Naive thymus-derived CD4-positive, alpha-beta T cell (primary cell): ENCODE measurements at regions not wholly inside any gene's neighbourhood (a gene's known extent, or its start where the extent isn't known, plus 50 kb on each side); places are given as distances from the start of the nearest gene placed in this dataset.

Source experiments
- ATAC-seq: fragments of 150-1000 bp; cut with Tn5 transposase; 2 replicates; pipeline ENCODE4 v1.10.0; 2021; ENCODE audit warnings: mild to moderate bottlenecking, moderate library complexity
- CTCF ChIA-PET: fragments of 350-600 bp; sonication (Branson Sonifier 250); formaldehyde crosslinking; loops from one replicate; lab custom pipeline; 2021; ENCODE audit warnings: antibody characterized with exemption; lab: Charles Lee
- POLR2A ChIA-PET: fragments of 350-600 bp; sonication (Branson Sonifier 250); formaldehyde crosslinking; loops from one replicate; lab custom pipeline; 2021; ENCODE audit warnings: antibody characterized with exemption, inconsistent platforms; lab: Charles Lee
- DNase-seq, 9 donors: peaks; one replicate each; pipeline versions ENCODE4 v3.0.0 to v3.0.0-alpha.2; 2020 to 2022; ENCODE audit warnings: mixed read lengths in 1 of 9
- H3K27ac ChIP-seq: one replicate; pipeline ENCODE4 v1.7.0; 2013; ENCODE audit warnings: mild to moderate bottlenecking, low read depth, low read length, moderate library complexity
- H3K27me3 ChIP-seq, 2 donors: one replicate each; pipeline ENCODE4 v1.7.0; 2013; ENCODE audit warnings: low read length in 2 of 2, mild to moderate bottlenecking in 2 of 2, moderate library complexity in 2 of 2; ENCODE audit not compliant: control insufficient read depth in 2 of 2, insufficient read depth in 2 of 2
- H3K36me3 ChIP-seq, 3 experiments: 1 replicate in 2 of 3; 2 replicates in 1 of 3; pipeline ENCODE4 v1.7.0; 2013; ENCODE audit warnings: low read length in 3 of 3, mild to moderate bottlenecking in 3 of 3, moderate library complexity in 1 of 3; ENCODE audit not compliant: insufficient read depth in 3 of 3, control insufficient read depth in 2 of 3
- H3K4me1 ChIP-seq, 2 donors: one replicate each; pipeline ENCODE4 v1.7.0; 2013; ENCODE audit warnings: low read length in 2 of 2, mild to moderate bottlenecking in 2 of 2, moderate library complexity in 1 of 2; ENCODE audit not compliant: control insufficient read depth in 2 of 2, insufficient read depth in 2 of 2
- H3K4me3 ChIP-seq: 2 replicates; pipeline ENCODE4 v1.7.0; 2013; ENCODE audit warnings: mild to moderate bottlenecking, low read length
- H3K9me3 ChIP-seq, 3 experiments: 1 replicate in 2 of 3; 2 replicates in 1 of 3; pipeline ENCODE4 v1.7.0; 2013; ENCODE audit warnings: low read length in 3 of 3; ENCODE audit not compliant: control insufficient read depth in 2 of 3
- H3K27ac Mint-ChIP-seq, 9 donors: one replicate each; pipeline ENCODE4 v1.8.0; 2020 to 2022; ENCODE audit warnings: mixed read lengths in 9 of 9, mild to moderate bottlenecking in 8 of 9, moderate library complexity in 5 of 9, inconsistent platforms in 2 of 9
- H3K27me3 Mint-ChIP-seq, 5 donors: one replicate each; pipeline ENCODE4 v1.8.0; 2021 to 2022; ENCODE audit warnings: mixed read lengths in 5 of 5, mild to moderate bottlenecking in 1 of 5
- H3K36me3 Mint-ChIP-seq, 5 donors: one replicate each; pipeline ENCODE4 v1.8.0; 2020 to 2022; ENCODE audit warnings: mixed read lengths in 5 of 5, mild to moderate bottlenecking in 3 of 5, inconsistent platforms in 1 of 5
- H3K4me1 Mint-ChIP-seq, 7 donors: one replicate each; pipeline ENCODE4 v1.8.0; 2020 to 2022; ENCODE audit warnings: mixed read lengths in 7 of 7, mild to moderate bottlenecking in 3 of 7, inconsistent platforms in 1 of 7
- H3K4me3 Mint-ChIP-seq, 10 donors: one replicate each; pipeline ENCODE4 v1.8.0; 2020 to 2022; ENCODE audit warnings: mild to moderate bottlenecking in 10 of 10, mixed read lengths in 10 of 10, moderate library complexity in 6 of 10, inconsistent platforms in 2 of 10
- H3K9me3 Mint-ChIP-seq, 11 donors: one replicate each; pipeline ENCODE4 v1.8.0; 2020 to 2022; ENCODE audit warnings: mixed read lengths in 11 of 11, mild to moderate bottlenecking in 4 of 11, inconsistent platforms in 1 of 11, moderate library complexity in 1 of 11
- intact Hi-C, 2 donors: fragments of 100-400 bp; cut with micrococcal nuclease; formaldehyde crosslinking; loops; one replicate each; pipeline ENCODE4 v1.15.1; 2023

DNA sequence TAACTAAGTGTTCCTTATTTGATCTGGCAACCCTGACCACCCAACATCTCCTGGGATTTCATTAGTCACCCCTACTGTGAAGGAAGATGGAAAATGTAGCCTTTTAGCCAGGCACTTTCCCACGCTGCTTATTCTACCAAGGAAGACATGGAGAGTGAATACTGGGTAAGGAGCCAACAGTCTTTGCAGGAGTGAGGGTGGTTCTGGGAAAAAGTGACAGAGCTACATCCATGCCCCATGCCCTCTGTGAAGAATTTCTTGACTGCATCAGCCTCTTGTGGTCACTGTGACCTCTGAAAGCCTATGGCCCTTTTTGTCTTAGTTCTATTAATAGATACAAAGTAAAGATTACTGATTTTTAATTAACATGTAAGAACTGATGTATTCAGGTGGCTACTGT lies 196.0 kb upstream of the EEA1 start:
- CTCF ChIA-PET: no interaction called here
- Histone ChIP-seq H3K36me3 (no peaks in the 10 kb centered on the region), H3K27ac (no peak overlapping the region), H3K9me3 (no peaks in the 10 kb centered on the region), H3K4me1 (no peaks in the 10 kb centered on the region), H3K4me3 (no peak overlapping the region), H3K27me3 (no peaks in the 10 kb centered on the region)
- Mint-ChIP-seq H3K27ac (no peak overlapping the region), H3K36me3 (no peaks in the 10 kb centered on the region), H3K27me3 (peaks cover 0 to 6% (median under 1%) of the 10 kb centered on the region in 5 donors), H3K4me1 (peaks cover 0 to 3% (median 0%) of the 10 kb centered on the region in 7 donors), H3K9me3 (peaks cover 0 to 3% (median 0%) of the 10 kb centered on the region in 11 donors), H3K4me3 (no peak overlapping the region)
- no peak for DNase-seq
- ATAC-seq: no peak
- intact Hi-C loops: no loop called here
- POLR2A ChIA-PET: no interaction called here

DNA sequence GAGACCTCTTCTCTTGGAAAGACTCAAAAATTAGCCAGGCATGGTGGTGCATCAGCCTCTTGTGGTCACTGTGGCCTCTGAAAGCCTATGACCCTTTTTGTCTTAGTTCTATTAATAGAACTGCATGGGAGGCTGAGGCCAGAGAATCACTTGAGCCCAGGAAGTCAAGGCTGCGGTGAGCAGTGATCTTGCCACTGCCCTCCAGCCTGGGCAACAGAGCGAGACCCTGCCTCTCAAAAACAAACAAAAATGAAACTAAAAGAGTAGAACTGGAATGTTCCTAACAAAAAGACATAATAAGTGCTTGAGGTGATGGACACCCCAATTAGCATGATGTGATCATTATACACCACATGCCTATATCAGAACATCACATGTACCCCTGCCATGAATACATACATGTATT lies 197.0 kb upstream of the EEA1 start:
- Histone ChIP-seq H3K4me3 (no peak overlapping the region), H3K27ac (no peak overlapping the region), H3K4me1 (no peaks in the 10 kb centered on the region), H3K27me3 (no peaks in the 10 kb centered on the region), H3K36me3 (no peaks in the 10 kb centered on the region), H3K9me3 (no peaks in the 10 kb centered on the region)
- DNase-seq: no peak
- CTCF ChIA-PET: no interaction called here
- Mint-ChIP-seq H3K36me3 (no peaks in the 10 kb centered on the region), H3K27me3 (no peaks in the 10 kb centered on the region), H3K4me1 (peaks cover 0 to 3% (median 0%) of the 10 kb centered on the region in 7 donors), H3K4me3 (no peak overlapping the region), H3K9me3 (peaks cover 0 to 3% (median 0%) of the 10 kb centered on the region in 11 donors), H3K27ac (no peak overlapping the region)
- intact Hi-C loops: no loop called here
- POLR2A ChIA-PET: no interaction called here
- no peak for ATAC-seq

DNA sequence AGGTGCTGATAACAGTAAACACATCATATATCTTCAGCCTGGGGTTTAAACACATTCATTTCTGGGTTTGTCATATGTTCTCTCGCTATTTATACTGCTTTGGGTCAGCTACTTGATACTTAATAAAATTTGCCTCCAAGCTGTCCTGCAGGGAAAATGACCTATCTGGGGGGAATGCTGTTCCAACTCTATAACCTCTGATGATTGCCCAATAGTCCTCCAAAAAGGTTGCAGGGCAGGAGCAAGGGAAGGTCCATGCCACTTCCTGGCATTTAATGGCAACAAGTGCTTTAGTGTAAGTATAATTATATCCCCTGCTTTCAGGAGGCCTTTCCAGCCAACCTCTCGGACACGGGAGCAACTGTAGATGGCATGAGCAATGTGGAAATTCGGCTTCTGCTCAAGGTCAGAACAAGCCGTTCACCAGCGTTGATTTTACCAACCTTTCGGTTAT lies 198.0 kb upstream of the EEA1 start:
- H3K36me3 Mint-ChIP-seq: no peaks in the 10 kb centered on the region
- ChIA-PET CTCF (no interaction called here), POLR2A (no interaction called here)
- Histone ChIP-seq H3K4me1 (no peaks in the 10 kb centered on the region), H3K4me3 (no peak overlapping the region), H3K36me3 (no peaks in the 10 kb centered on the region), H3K27me3 (no peaks in the 10 kb centered on the region), H3K9me3 (no peaks in the 10 kb centered on the region), H3K27ac (no peak overlapping the region)
- DNase-seq: no peak
- intact Hi-C loops: no loop called here
- H3K27ac Mint-ChIP-seq: no peak overlapping the region
- ATAC-seq: no peak
- H3K4me3 Mint-ChIP-seq: no peak overlapping the region
- no peaks in the 10 kb centered on the region for H3K27me3 Mint-ChIP-seq
- peaks cover 0 to 3% (median 0%) of the 10 kb centered on the region in 7 donors for H3K4me1 Mint-ChIP-seq
- peaks cover 0 to 3% (median 0%) of the 10 kb centered on the region in 11 donors for H3K9me3 Mint-ChIP-seq

DNA sequence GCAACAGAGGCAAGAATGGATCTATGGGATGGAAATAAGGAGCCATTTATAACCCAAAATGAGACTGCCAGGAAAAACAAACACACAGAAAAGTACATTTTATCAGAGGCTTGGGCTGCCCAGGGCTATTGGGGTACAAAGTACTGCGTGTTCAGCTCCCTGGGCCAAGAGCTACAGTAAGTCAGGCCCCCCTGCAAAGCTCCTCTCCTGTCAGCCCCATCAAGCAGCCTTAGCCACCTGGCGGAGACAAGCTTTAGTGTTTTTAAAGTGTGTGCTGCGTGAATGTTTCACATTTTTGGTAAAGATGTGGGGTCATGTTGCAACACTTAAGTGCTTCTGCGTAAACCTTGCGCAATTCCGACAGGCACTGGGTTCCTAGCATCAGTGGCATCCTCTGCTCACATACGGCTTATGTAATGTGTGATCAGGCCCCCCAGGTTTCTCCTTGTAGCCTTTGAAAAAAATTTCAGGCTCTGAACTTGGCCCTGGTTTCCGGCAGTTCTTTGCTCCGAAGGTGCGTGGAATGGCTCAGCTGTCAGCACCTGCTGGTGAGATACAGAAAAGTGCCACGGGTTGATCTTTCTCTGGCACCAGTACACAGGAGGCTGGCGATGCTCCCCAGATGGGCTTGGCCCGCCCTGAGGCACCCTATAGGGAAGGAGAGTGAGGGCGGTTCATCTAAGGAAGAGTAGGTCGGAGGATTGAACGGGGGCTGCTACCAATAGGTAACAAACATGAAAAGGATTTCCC lies 198.7 kb upstream of the EEA1 start:
- H3K27me3 ChIP-seq: no peaks in the 10 kb centered on the region
- no peak for DNase-seq
- Mint-ChIP-seq H3K4me3 (no peak overlapping the region), H3K9me3 (peaks cover 0 to 3% (median 0%) of the 10 kb centered on the region in 11 donors), H3K27ac (no peak overlapping the region), H3K36me3 (no peaks in the 10 kb centered on the region), H3K4me1 (peaks cover 0 to 4% (median 0%) of the 10 kb centered on the region in 7 donors), H3K27me3 (peaks cover 0 to 3% (median 0%) of the 10 kb centered on the region in 5 donors)
- CTCF ChIA-PET: no interaction called here
- H3K36me3 ChIP-seq: no peaks in the 10 kb centered on the region
- intact Hi-C loops: no loop called here
- H3K9me3 ChIP-seq: no peaks in the 10 kb centered on the region
- H3K4me1 ChIP-seq: no peaks in the 10 kb centered on the region
- no peak overlapping the region for H3K27ac ChIP-seq
- peak; percentile 44 for ATAC-seq
- no peak overlapping the region for H3K4me3 ChIP-seq
- POLR2A ChIA-PET: no interaction called here

DNA sequence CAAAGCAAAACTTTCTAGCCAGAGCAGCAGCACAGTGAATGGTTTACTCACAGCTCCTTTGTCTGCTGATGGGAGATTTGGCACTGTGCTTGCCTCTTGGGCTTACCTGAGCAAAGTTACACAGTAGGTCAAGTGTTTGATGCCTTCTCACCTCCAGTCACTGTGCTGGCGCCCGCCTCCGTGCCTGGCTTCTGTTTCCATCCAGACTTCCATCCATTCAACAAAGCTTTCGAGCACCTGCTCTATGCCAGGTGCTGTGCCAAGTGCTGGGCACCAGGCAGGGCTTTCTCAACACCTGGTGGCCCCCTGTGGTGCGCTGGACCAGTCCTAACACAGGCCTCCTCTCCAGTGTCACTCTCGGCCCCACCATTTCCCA lies 199.2 kb upstream of the EEA1 start:
- no peak overlapping the region for H3K4me3 Mint-ChIP-seq
- H3K27ac Mint-ChIP-seq: no peak overlapping the region

DNA sequence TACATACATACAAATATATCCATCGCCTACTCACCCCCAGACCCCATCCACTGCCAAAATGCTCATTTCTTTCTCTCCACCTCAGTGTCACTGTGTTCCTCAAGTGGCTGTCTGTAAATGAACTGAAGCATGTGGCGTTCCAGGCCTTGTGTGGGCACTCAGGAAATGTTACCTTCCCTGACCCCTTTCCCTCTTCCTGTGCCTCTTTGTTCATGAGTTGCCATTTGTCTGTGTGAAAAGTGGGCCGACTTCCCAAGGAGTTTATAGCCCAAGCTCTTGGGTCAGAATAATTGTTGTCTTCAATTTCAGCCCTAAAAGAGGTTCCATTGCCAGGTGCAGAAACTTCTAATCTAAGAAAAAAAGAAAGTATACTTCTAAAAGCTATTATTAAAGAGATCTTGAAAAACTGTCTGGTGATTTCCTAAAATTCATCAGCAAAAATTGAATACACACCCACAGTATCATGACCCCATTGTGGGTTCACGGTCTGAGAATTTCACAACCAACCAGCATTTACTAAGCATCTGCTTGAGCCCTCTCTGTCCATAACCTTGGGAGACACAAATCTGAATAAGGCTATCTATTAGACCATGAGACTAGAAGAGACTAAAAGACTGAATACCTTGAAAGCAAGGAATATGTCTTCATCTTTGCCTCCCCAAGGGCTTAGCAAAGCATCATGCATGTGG lies 201.4 kb upstream of the EEA1 start:
- H3K4me1 ChIP-seq: no peaks in the 10 kb centered on the region
- H3K27me3 ChIP-seq: no peaks in the 10 kb centered on the region
- no peaks in the 10 kb centered on the region for H3K36me3 ChIP-seq
- intact Hi-C loops: no loop called here
- ATAC-seq (no peak), DNase-seq (no peak)
- CTCF ChIA-PET: no interaction called here
- no peaks in the 10 kb centered on the region for H3K36me3 Mint-ChIP-seq
- POLR2A ChIA-PET: no interaction called here
- H3K4me1 Mint-ChIP-seq: peaks cover 6 to 15% (median 8%) of the 10 kb centered on the region in 7 donors
- H3K27ac ChIP-seq: no peak overlapping the region
- H3K4me3 ChIP-seq: no peak overlapping the region
- peaks cover 0 to 3% (median 0%) of the 10 kb centered on the region in 5 donors for H3K27me3 Mint-ChIP-seq
- H3K9me3 ChIP-seq: no peaks in the 10 kb centered on the region
- H3K27ac Mint-ChIP-seq: no peak overlapping the region
- no peak overlapping the region for H3K4me3 Mint-ChIP-seq
- no peaks in the 10 kb centered on the region for H3K9me3 Mint-ChIP-seq

More for the DNA sequence above, 199.2 kb upstream of the EEA1 start:
- DNase-seq (no peak), ATAC-seq (no peak)
- CTCF ChIA-PET: no interaction called here
- Mint-ChIP-seq H3K9me3 (peaks cover 0 to 3% (median 0%) of the 10 kb centered on the region in 11 donors), H3K4me1 (peaks cover 0 to 4% (median 0%) of the 10 kb centered on the region in 7 donors), H3K36me3 (no peaks in the 10 kb centered on the region), H3K27me3 (peaks cover 0 to 3% (median 0%) of the 10 kb centered on the region in 5 donors)
- POLR2A ChIA-PET: no interaction called here
- Histone ChIP-seq H3K27ac (no peak overlapping the region), H3K9me3 (no peaks in the 10 kb centered on the region), H3K4me3 (no peak overlapping the region), H3K36me3 (no peaks in the 10 kb centered on the region), H3K4me1 (no peaks in the 10 kb centered on the region), H3K27me3 (no peaks in the 10 kb centered on the region)
- intact Hi-C loops: no loop called here
